Esophagus squamous epithelium (tissue), 4 donors: ENCODE measurements at regions not wholly inside any gene's neighbourhood (a gene's known extent, or its start where the extent isn't known, plus 50 kb on each side); places are given as distances from the start of the nearest gene placed in this dataset.
"Not testable (repeated sequence)": the region's sequence is repeated elsewhere in the genome, so short reads cannot be mapped to it uniquely, and the experiment has no call there.

Source experiments
- CTCF ChIP-seq, 6 experiments: fragments of 450-650 bp in 4 of 6; fragments of 200-600 bp in 2 of 6; sonication (generic) in 2 of 6; IDR thresholded peaks; one replicate each; pipeline ENCODE4 v1.5.1; 2016 to 2019; ENCODE audit warnings: antibody characterized with exemption in 6 of 6, mild to moderate bottlenecking in 4 of 6, moderate library complexity in 4 of 6
- POLR2A ChIP-seq, 4 donors: fragments of 450-650 bp; IDR thresholded peaks; one replicate each; pipeline ENCODE4 v1.6.1; 2017; ENCODE audit warnings: antibody characterized with exemption in 4 of 4, mild to moderate bottlenecking in 4 of 4, moderate library complexity in 3 of 4

- not testable (repeated sequence) for TF ChIP-seq CTCF, POLR2A (IDR thresholded peaks at IDR 0.05)
Measured at GRCh38 chr1:146479188-146479587, 250.4 kb upstream of the NOTCH2NLA start.
